ENCODE measurements at regions not wholly inside any gene's neighbourhood (a gene's known extent, or its start where the extent isn't known, plus 50 kb on each side); places are given as distances from the start of the nearest gene placed in this dataset.

- no peaks in the 10 kb centered on the region for H3K4me1 ChIP-seq
- no peak for DNase-seq
- H3K9me3 ChIP-seq, result no peaks in the 10 kb centered on the region
- H3K36me3 ChIP-seq, result no peaks in the 10 kb centered on the region
- H3K27me3 ChIP-seq, result no peaks in the 10 kb centered on the region
- 91 to 93% methylated on average over 6 of the region's 6 CpGs for WGBS, 2 donors
- intact Hi-C loops (cut with DNase I), result no loop called here
- H3K4me3 ChIP-seq (replicated peaks in 1 of 3), result no peak overlapping the region
- TF ChIP-seq POLR2A (IDR thresholded peaks at IDR 0.05), result no peak
- no peak for TF ChIP-seq CTCF (IDR thresholded peaks at IDR 0.05)
- no peak overlapping the region for H3K27ac ChIP-seq
Observed at GRCh38 chr11:95388086-95388485, 157.1 kb upstream of the SESN3 start.

- intact Hi-C loops (cut with DNase I), result no loop called here
- DNase-seq, result peak; percentile 20 to 29
- Histone ChIP-seq H3K9me3 (no peaks in the 10 kb centered on the region), H3K27ac (no peak overlapping the region), H3K36me3 (no peaks in the 10 kb centered on the region), H3K4me1 (no peaks in the 10 kb centered on the region), H3K27me3 (no peaks in the 10 kb centered on the region), H3K4me3 (replicated peaks in 1 of 3) (no peak overlapping the region)
- 92% methylated on average over 1 of the region's 1 CpG for WGBS, 2 donors
- TF ChIP-seq POLR2A (IDR thresholded peaks at IDR 0.05) (no peak), CTCF (IDR thresholded peaks at IDR 0.05) (no peak)
Observed at GRCh38 chr11:95387325-95387724, 156.3 kb upstream of the SESN3 start.

- TF ChIP-seq POLR2A (IDR thresholded peaks at IDR 0.05) (no peak), CTCF (IDR thresholded peaks at IDR 0.05) (no peak)
- intact Hi-C loops (cut with DNase I), result no loop called here
Observed at GRCh38 chr11:95385577-95385976, 154.6 kb upstream of the SESN3 start.

GRCh38 chr11:95379479-95379878 lies 148.5 kb upstream of the SESN3 start:
- Histone ChIP-seq H3K27me3 (no peaks in the 10 kb centered on the region), H3K36me3 (no peaks in the 10 kb centered on the region), H3K27ac (no peak overlapping the region), H3K9me3 (no peaks in the 10 kb centered on the region), H3K4me3 (replicated peaks in 1 of 3) (no peak overlapping the region), H3K4me1 (no peaks in the 10 kb centered on the region)
- TF ChIP-seq CTCF (IDR thresholded peaks at IDR 0.05) (no peak), POLR2A (IDR thresholded peaks at IDR 0.05) (no peak)
- DNase-seq, result no peak
- intact Hi-C loops (cut with DNase I), result no loop called here

More at GRCh38 chr11:95385577-95385976, 154.6 kb upstream of the SESN3 start:
- Histone ChIP-seq H3K36me3 (no peaks in the 10 kb centered on the region), H3K27me3 (no peaks in the 10 kb centered on the region), H3K27ac (no peak overlapping the region), H3K4me3 (replicated peaks in 1 of 3) (no peak overlapping the region), H3K9me3 (no peaks in the 10 kb centered on the region), H3K4me1 (no peaks in the 10 kb centered on the region)
- no peak for DNase-seq

- no peaks in the 10 kb centered on the region for H3K9me3 ChIP-seq
- no peak for TF ChIP-seq CTCF (IDR thresholded peaks at IDR 0.05)
- TF ChIP-seq POLR2A (IDR thresholded peaks at IDR 0.05), result no peak
- no peak for DNase-seq
- H3K4me3 ChIP-seq (replicated peaks in 1 of 3), result no peak overlapping the region
- no peak overlapping the region for H3K27ac ChIP-seq
- H3K4me1 ChIP-seq, result no peaks in the 10 kb centered on the region
- WGBS, 2 donors, result 89 to 92% methylated on average over 1 of the region's 1 CpG
- no peaks in the 10 kb centered on the region for H3K36me3 ChIP-seq
- intact Hi-C loops (cut with DNase I), result no loop called here
- H3K27me3 ChIP-seq, result no peaks in the 10 kb centered on the region
Observed at GRCh38 chr11:95378789-95379188, 147.8 kb upstream of the SESN3 start.
